Stimulated activated CD8-positive, alpha-beta memory T cell treated with anti-CD3 and anti-CD28 coated beads, Interleukin-2, amount 100 ng/mL, for 48 hours (primary cell): ENCODE measurements at regions not wholly inside any gene's neighbourhood (a gene's known extent, or its start where the extent isn't known, plus 50 kb on each side); places are given as distances from the start of the nearest gene placed in this dataset.

Experiments used
- DNase-seq, 2 donors: peaks; one replicate each; pipeline ENCODE4 v3.0.0-alpha.2; 2020; ENCODE audit warnings: low read depth in 2 of 2

GRCh38 chr16:35258381-35258780, 1799.0 kb downstream of the TP53TG3F start:
- DNase-seq, result no peak

DNA sequence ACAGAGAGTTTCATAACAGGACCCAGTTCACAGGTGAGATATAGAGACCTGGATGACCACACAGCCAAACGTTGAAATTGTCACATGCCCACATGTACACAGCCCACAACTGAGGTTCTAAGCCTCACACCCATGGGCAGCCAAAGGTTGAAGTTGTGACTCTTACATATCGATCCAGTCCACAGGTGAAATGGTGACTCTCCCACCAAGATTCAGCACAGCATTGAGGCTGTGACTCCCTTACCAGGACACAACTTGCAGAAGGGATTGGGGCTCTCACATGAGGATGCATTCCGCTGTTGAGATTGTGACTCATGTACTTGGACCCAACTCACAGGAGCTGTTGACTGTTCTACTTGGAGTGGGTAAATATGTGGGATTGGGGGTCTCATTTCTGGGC, 1836.4 kb downstream of the TP53TG3F start:
- DNase-seq, result no peak

GRCh38 chr16:35296962-35297653, 1837.7 kb downstream of the TP53TG3F start:
- DNase-seq, result no peak

DNA sequence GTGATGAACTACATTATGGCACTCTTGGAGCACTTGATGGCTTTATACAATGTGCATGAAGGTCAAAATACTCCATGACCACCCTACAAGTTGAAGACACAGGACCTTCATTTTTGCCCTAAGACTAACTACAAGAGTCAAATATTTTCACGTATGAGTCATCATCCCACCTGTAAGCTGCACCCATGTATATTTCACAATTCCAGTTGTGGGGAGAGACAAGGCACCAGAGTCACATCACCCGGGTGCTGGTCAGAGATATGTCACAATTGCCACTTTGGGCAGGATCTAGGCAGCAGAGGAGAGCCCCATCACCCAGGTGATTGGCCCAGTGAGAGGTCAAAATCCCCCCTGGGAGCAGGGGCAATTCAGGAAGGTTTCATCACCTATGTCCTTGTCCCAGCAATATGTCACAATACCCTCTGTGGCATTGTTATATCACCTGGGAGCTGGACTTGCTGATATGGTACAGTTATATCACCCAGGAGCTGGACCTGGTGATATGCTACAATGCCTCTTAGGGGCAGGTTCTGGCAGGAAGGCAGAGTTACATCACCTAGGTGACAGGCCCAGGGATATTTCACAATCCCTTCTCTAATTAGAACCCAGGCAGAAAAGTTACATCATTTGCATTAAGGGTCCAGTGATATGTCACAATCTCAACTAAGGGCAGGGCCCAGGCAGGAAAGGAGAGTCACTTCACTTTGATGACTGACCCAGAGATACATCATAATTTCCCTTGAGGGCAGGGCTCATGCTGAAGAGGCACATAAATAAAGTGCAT, 1839.2 kb downstream of the TP53TG3F start:
- no peak for DNase-seq

DNA sequence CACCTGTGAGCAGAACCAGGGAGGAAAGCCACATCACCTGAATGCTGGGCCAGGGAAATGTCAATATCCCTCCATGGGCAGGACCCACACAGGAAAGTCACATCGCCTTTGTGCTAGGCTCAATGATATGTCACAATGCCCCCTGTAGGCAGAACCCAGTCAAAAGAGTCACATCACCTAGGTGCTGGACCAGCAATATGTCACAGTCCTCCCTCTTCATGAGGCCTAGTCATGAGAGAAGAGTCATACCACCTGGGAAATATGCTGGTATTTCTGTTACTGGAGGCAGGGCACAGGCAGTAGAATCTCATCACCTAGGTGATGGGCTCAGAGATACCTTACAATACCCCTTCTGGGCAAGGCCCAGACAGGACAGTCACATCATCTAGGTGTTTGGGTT, 1843.4 kb downstream of the TP53TG3F start:
- DNase-seq, result no peak

GRCh38 chr16:35305476-35305875, 1846.1 kb downstream of the TP53TG3F start:
- no peak for DNase-seq

- no peak for DNase-seq
Measured at GRCh38 chr16:35306915-35307314, 1847.5 kb downstream of the TP53TG3F start.

GRCh38 chr16:35308674-35309073, 1849.3 kb downstream of the TP53TG3F start:
- DNase-seq, result no peak

- DNase-seq, result no peak
Measured at GRCh38 chr16:35310999-35311398, 1851.6 kb downstream of the TP53TG3F start.

DNA sequence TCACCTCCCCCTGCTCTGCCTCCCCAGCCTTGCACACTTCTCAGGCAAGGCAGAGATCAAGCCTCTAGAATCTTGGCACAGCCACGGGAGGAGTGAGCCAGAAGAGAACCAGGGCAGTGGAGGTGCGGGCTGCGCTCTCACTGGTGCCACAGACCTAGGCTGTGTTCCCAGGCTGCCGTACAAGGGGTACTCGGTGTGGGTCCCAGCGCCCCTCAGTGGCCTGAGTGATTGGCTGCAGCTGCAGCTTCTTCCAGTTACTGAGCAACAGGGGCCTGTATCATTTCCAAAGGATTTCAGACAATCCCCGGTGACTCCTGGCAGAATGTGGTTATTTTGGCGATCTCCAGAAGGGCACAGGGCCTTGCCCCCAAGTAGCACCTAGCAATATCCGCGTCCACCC, 1852.1 kb downstream of the TP53TG3F start:
- no peak for DNase-seq

GRCh38 chr16:35314298-35314697, 1854.9 kb downstream of the TP53TG3F start:
- DNase-seq, result no peak

GRCh38 chr16:35319536-35320192, 1860.3 kb downstream of the TP53TG3F start:
- DNase-seq, result no peak

- DNase-seq, result no peak
Measured at GRCh38 chr16:35325936-35326335, 1866.5 kb downstream of the TP53TG3F start.

DNA sequence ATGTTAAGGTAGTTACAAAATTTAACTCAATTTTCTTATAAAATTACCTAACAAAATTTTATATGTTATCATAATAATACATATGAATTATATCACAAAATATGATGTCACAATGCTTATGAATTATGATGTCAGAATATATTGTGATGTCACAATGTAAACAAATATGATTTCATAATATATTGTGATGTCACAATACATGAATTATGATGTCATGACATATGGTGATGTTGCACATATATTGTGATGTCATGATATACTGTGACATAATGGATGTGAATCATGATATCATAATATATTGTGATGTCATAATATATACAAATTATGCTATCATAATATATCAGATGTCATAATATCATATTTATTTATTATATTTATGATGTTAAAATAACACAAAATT, 1879.9 kb downstream of the TP53TG3F start:
- no peak for DNase-seq

GRCh38 chr16:35342012-35342411, 1882.6 kb downstream of the TP53TG3F start:
- DNase-seq, result no peak

DNA sequence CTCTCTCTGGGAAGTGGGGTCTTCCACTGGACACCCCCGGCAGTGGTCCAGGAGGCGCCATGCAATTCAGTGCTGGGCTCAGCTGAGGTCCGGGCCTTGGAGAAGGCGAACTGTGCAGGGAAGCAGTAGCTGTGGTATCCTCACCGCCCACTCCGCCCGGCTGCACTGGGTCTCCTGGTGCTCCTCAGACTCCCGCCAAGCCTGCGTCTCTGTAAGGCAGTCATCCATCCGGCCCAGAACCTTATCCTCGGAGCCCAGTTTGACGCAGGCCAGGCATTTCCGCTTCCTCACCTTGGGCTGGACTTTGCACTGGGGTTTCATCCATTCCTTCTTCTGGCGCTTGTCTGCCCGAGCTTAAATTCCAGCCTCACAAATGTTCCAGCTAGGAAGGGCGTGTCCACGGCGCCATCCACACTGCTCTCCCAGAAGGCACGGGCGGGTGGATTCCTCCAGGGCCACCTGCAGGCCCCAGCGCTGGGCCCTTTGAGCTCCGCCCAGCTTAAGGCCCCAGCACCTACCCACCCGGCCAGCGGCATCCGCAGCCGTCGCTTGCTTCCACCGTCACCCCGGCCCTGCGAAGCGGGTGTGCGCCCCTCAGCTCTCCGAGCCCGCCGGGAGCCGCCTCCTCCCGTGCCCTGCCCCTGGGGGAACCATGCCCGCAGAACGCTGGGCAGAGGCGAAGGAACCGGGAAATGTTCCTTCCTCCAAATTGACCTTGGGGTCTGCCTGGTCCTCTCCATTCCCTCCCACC, 1884.8 kb downstream of the TP53TG3F start:
- DNase-seq, result no peak

DNA sequence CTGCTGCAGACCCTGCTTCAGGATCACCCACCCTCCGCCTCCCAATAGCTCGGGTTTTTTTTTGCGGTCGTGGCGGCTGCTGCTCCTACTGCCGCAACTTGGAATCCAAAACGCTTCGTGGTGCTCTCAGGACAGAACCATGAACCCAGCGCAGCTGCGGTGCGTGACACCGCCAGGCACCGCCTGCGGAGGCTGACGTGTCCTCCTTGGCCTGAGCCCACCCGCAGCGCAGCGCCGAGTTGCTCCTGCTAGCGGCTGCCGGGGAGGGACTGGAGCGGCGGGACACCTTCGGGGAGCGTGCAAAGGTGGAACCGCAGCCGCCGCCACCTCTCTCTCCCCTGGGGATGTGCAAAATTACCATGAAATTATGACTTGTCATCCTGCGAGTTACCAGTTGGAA, 1893.0 kb downstream of the TP53TG3F start:
- no peak for DNase-seq

GRCh38 chr16:35363510-35363909, 1904.1 kb downstream of the TP53TG3F start:
- no peak for DNase-seq

GRCh38 chr16:35364263-35364662, 1904.9 kb downstream of the TP53TG3F start:
- no peak for DNase-seq

- DNase-seq, result no peak
Measured at GRCh38 chr16:35365675-35366074, 1906.3 kb downstream of the TP53TG3F start.

DNA sequence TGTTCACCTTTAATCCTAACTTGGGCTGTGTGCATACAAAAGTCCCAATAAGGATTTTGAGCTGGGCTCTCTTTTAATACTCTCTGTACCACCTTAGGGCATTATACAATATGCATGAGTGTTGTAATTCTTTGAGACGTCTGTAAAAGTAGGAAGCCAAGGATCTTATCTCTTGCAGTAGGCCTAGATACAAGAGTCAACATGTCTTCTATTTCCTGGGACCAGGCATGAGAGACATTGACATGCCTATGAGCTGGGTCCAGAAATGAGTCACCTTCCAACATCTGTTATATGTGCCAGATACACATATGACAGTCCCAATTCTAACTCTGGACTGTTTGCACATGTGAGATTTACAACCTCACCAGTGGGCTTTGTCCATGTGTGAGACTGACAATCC, 1911.2 kb downstream of the TP53TG3F start:
- no peak for DNase-seq

DNA sequence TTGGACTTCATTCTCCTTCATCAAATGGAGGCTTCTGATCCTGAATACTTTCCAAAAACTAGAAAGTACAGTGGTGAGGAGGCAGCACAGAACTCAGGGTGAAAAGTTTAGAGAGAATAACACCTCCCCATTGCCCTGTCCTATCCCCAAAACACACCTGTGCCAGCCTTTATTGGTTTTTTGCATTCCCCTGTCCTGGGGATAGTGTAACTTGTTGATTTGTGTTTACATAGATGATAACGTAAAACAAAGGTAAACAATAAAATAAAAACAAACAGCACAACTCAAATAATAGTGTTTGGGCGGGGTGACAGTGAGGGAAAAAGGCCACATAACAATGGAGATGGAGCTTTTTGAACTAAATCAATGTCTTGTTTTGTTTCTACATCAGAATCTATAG, 1917.7 kb downstream of the TP53TG3F start:
- DNase-seq, result no peak
